GM21619 (cell line): ENCODE measurements at regions not wholly inside any gene's neighbourhood (a gene's known extent, or its start where the extent isn't known, plus 50 kb on each side); places are given as distances from the start of the nearest gene placed in this dataset.

Experiments used
- ATAC-seq: cut with Tn5 transposase; IDR thresholded peaks from one replicate; pipeline ENCODE4 v1.9.1; 2021; ENCODE audit not compliant: unreplicated experiment

GRCh38 chr19:30122431-30122830, 180.4 kb downstream of the URI1 start:
- no peak for ATAC-seq

- no peak for ATAC-seq
Observed at GRCh38 chr19:30123119-30123518, 181.1 kb downstream of the URI1 start.

GRCh38 chr19:30123611-30124010, 181.6 kb downstream of the URI1 start:
- no peak for ATAC-seq

- ATAC-seq, result no peak
Observed at GRCh38 chr19:30128211-30128610, 186.2 kb downstream of the URI1 start.

- no peak for ATAC-seq
Observed at GRCh38 chr19:30130356-30131122, 188.5 kb downstream of the URI1 start.

- ATAC-seq, result no peak
Observed at GRCh38 chr19:30131246-30131645, 189.2 kb downstream of the URI1 start.

GRCh38 chr19:30131722-30132291, 189.8 kb downstream of the URI1 start:
- no peak for ATAC-seq

GRCh38 chr19:30132343-30133075, 190.5 kb downstream of the URI1 start:
- ATAC-seq, result no peak

- no peak for ATAC-seq
Observed at GRCh38 chr19:30133803-30134202, 191.8 kb downstream of the URI1 start.

GRCh38 chr19:30135093-30135757, 193.2 kb downstream of the URI1 start:
- ATAC-seq, result no peak

GRCh38 chr19:30135797-30136196, 193.8 kb downstream of the URI1 start:
- ATAC-seq, result no peak

GRCh38 chr19:30136611-30137195, 194.7 kb downstream of the URI1 start:
- no peak for ATAC-seq

- no peak for ATAC-seq
Observed at GRCh38 chr19:30137747-30138146, 195.7 kb downstream of the URI1 start.

- no peak for ATAC-seq
Observed at GRCh38 chr19:30144242-30144758, 202.3 kb downstream of the URI1 start.

GRCh38 chr19:30144802-30145201, 202.8 kb downstream of the URI1 start:
- no peak for ATAC-seq

GRCh38 chr19:30145467-30145866, 203.4 kb downstream of the URI1 start:
- ATAC-seq, result no peak

GRCh38 chr19:30146346-30146745, 204.3 kb downstream of the URI1 start:
- ATAC-seq, result no peak

- no peak for ATAC-seq
Observed at GRCh38 chr19:30148039-30148790, 206.2 kb downstream of the URI1 start.

GRCh38 chr19:30148803-30149202, 206.8 kb downstream of the URI1 start:
- ATAC-seq, result no peak

- no peak for ATAC-seq
Observed at GRCh38 chr19:30149300-30149699, 207.3 kb downstream of the URI1 start.
